Forelimb muscle (tissue), 1 donor: ENCODE measurements at regions not wholly inside any gene's neighbourhood (a gene's known extent, or its start where the extent isn't known, plus 50 kb on each side); places are given as distances from the start of the nearest gene placed in this dataset.
"Not testable (repeated sequence)": the region's sequence is repeated elsewhere in the genome, so short reads cannot be mapped to it uniquely, and the experiment has no call there.

Experiments
- DNase-seq: peaks from one replicate; pipeline ENCODE4 v3.0.0-alpha.2; 2013; ENCODE audit warnings: low read depth

GRCh38 chr5:72596956-72597355 lies 89.7 kb upstream of the ZNF366 start:
- DNase-seq = no peak

- no peak for DNase-seq
Measured at GRCh38 chr5:72588640-72589039, 81.4 kb upstream of the ZNF366 start.

- DNase-seq = no peak
Measured at GRCh38 chr5:72587661-72588308, 80.6 kb upstream of the ZNF366 start.

- DNase-seq = no peak
Measured at GRCh38 chr5:72586788-72587530, 79.7 kb upstream of the ZNF366 start.

- no peak for DNase-seq
Measured at GRCh38 chr5:72584466-72584865, 77.3 kb upstream of the ZNF366 start.

GRCh38 chr5:72579290-72579689 lies 72.1 kb upstream of the ZNF366 start:
- not testable (repeated sequence) for DNase-seq

- no peak for DNase-seq
Measured at GRCh38 chr5:72572236-72572765, 65.1 kb upstream of the ZNF366 start.

- no peak for DNase-seq
Measured at GRCh38 chr5:72569408-72569944, 62.3 kb upstream of the ZNF366 start.

- DNase-seq = no peak
Measured at GRCh38 chr5:72566746-72567145, 59.5 kb upstream of the ZNF366 start.

- no peak for DNase-seq
Measured at GRCh38 chr5:72565513-72566289, 58.5 kb upstream of the ZNF366 start.

GRCh38 chr5:72562717-72563116 lies 55.5 kb upstream of the ZNF366 start:
- no peak for DNase-seq

- no peak for DNase-seq
Measured at GRCh38 chr5:72561148-72561972, 54.1 kb upstream of the ZNF366 start.

GRCh38 chr5:72559866-72560766 lies 52.9 kb upstream of the ZNF366 start:
- DNase-seq = no peak

- no peak for DNase-seq
Measured at GRCh38 chr5:72558383-72558782, 51.2 kb upstream of the ZNF366 start.

- no peak for DNase-seq
Measured at GRCh38 chr5:72558046-72558336, 50.8 kb upstream of the ZNF366 start.

- no peak for DNase-seq
Measured at GRCh38 chr5:72557167-72558045, 50.2 kb upstream of the ZNF366 start.
